ENCODE measurements at regions not wholly inside any gene's neighbourhood (a gene's known extent, or its start where the extent isn't known, plus 50 kb on each side); places are given as distances from the start of the nearest gene placed in this dataset.
"Not testable (repeated sequence)": the region's sequence is repeated elsewhere in the genome, so short reads cannot be mapped to it uniquely, and the experiment has no call there.

- H3K4me3 ChIP-seq (ENCODE audit: insufficient read length, low read depth), result no peak overlapping the region
- H3K9ac ChIP-seq (ENCODE audit: insufficient read length, low read depth), result no peak overlapping the region
- no peaks in the 10 kb centered on the region for H3K9me3 ChIP-seq (ENCODE audit: insufficient read depth, low read length)
- TF ChIP-seq ZNF274 (IDR thresholded peaks at IDR 0.05; ENCODE audit: low read depth, low read length) (no peak), YY1 (IDR thresholded peaks at IDR 0.05; ENCODE audit: insufficient read depth, insufficient read length) (no peak)
- H3K27me3 ChIP-seq (ENCODE audit: insufficient read depth, insufficient read length), result no peaks in the 10 kb centered on the region
- no peaks in the 10 kb centered on the region for H3K36me3 ChIP-seq (ENCODE audit: insufficient read depth, insufficient read length, low read length)
- DNase-seq (ENCODE audit: low read depth, low spot score), result no peak
- H3K4me1 ChIP-seq (ENCODE audit: insufficient read depth, insufficient read length), result no peaks in the 10 kb centered on the region
Measured at GRCh38 chr13:79937311-79937710, 403.6 kb downstream of the SPRY2 start.

- Histone ChIP-seq H3K4me1 (ENCODE audit: insufficient read depth, insufficient read length) (no peaks in the 10 kb centered on the region), H3K4me3 (ENCODE audit: insufficient read length, low read depth) (no peak overlapping the region), H3K36me3 (ENCODE audit: insufficient read depth, insufficient read length, low read length) (no peaks in the 10 kb centered on the region), H3K9me3 (ENCODE audit: insufficient read depth, low read length) (no peaks in the 10 kb centered on the region), H3K27me3 (ENCODE audit: insufficient read depth, insufficient read length) (no peaks in the 10 kb centered on the region), H3K9ac (ENCODE audit: insufficient read length, low read depth) (no peak overlapping the region)
- DNase-seq (ENCODE audit: low read depth, low spot score), result no peak
- TF ChIP-seq YY1 (IDR thresholded peaks at IDR 0.05; ENCODE audit: insufficient read depth, insufficient read length), result no peak
- TF ChIP-seq SUZ12 (IDR thresholded peaks at IDR 0.05; ENCODE audit: extremely low read depth, insufficient read depth, insufficient read length), result no peak
- no peak for TF ChIP-seq ZNF274 (IDR thresholded peaks at IDR 0.05; ENCODE audit: low read depth, low read length)
Measured at GRCh38 chr13:79936368-79937136, 404.4 kb downstream of the SPRY2 start.

GRCh38 chr13:79935121-79935520, 405.8 kb downstream of the SPRY2 start:
- Histone ChIP-seq H3K4me1 (ENCODE audit: insufficient read depth, insufficient read length) (no peaks in the 10 kb centered on the region), H3K9ac (ENCODE audit: insufficient read length, low read depth) (no peak overlapping the region), H3K36me3 (ENCODE audit: insufficient read depth, insufficient read length, low read length) (no peaks in the 10 kb centered on the region), H3K9me3 (ENCODE audit: insufficient read depth, low read length) (0 out of 2 replicates have a peak, but pooled peaks cover 3% of the 10 kb centered on the region), H3K27me3 (ENCODE audit: insufficient read depth, insufficient read length) (no peaks in the 10 kb centered on the region), H3K4me3 (ENCODE audit: insufficient read length, low read depth) (no peak overlapping the region)
- no peak for DNase-seq (ENCODE audit: low read depth, low spot score)
- TF ChIP-seq YY1 (IDR thresholded peaks at IDR 0.05; ENCODE audit: insufficient read depth, insufficient read length) (no peak), SUZ12 (IDR thresholded peaks at IDR 0.05; ENCODE audit: extremely low read depth, insufficient read depth, insufficient read length) (no peak), ZNF274 (IDR thresholded peaks at IDR 0.05; ENCODE audit: low read depth, low read length) (no peak)

GRCh38 chr13:79933389-79933788, 407.5 kb downstream of the SPRY2 start:
- Histone ChIP-seq H3K9ac (ENCODE audit: insufficient read length, low read depth) (no peak overlapping the region), H3K9me3 (ENCODE audit: insufficient read depth, low read length) (0 out of 2 replicates have a peak, but pooled peaks cover 3% of the 10 kb centered on the region), H3K27me3 (ENCODE audit: insufficient read depth, insufficient read length) (no peaks in the 10 kb centered on the region), H3K4me3 (ENCODE audit: insufficient read length, low read depth) (no peak overlapping the region), H3K4me1 (ENCODE audit: insufficient read depth, insufficient read length) (no peaks in the 10 kb centered on the region), H3K36me3 (ENCODE audit: insufficient read depth, insufficient read length, low read length) (no peaks in the 10 kb centered on the region)
- no peak for DNase-seq (ENCODE audit: low read depth, low spot score)
- no peak for TF ChIP-seq ZNF274 (IDR thresholded peaks at IDR 0.05; ENCODE audit: low read depth, low read length)
- no peak for TF ChIP-seq YY1 (IDR thresholded peaks at IDR 0.05; ENCODE audit: insufficient read depth, insufficient read length)
- TF ChIP-seq SUZ12 (IDR thresholded peaks at IDR 0.05; ENCODE audit: extremely low read depth, insufficient read depth, insufficient read length), result no peak

GRCh38 chr13:79932556-79932955, 408.4 kb downstream of the SPRY2 start:
- Histone ChIP-seq H3K4me1 (ENCODE audit: insufficient read depth, insufficient read length) (no peaks in the 10 kb centered on the region), H3K9me3 (ENCODE audit: insufficient read depth, low read length) (0 out of 2 replicates have a peak, but pooled peaks cover 3% of the 10 kb centered on the region), H3K27me3 (ENCODE audit: insufficient read depth, insufficient read length) (no peaks in the 10 kb centered on the region), H3K4me3 (ENCODE audit: insufficient read length, low read depth) (no peak overlapping the region), H3K9ac (ENCODE audit: insufficient read length, low read depth) (no peak overlapping the region), H3K36me3 (ENCODE audit: insufficient read depth, insufficient read length, low read length) (no peaks in the 10 kb centered on the region)
- DNase-seq (ENCODE audit: low read depth, low spot score), result no peak
- TF ChIP-seq SUZ12 (IDR thresholded peaks at IDR 0.05; ENCODE audit: extremely low read depth, insufficient read depth, insufficient read length) (no peak), ZNF274 (IDR thresholded peaks at IDR 0.05; ENCODE audit: low read depth, low read length) (no peak), YY1 (IDR thresholded peaks at IDR 0.05; ENCODE audit: insufficient read depth, insufficient read length) (no peak)

GRCh38 chr13:79923973-79924556, 416.9 kb downstream of the SPRY2 start:
- H3K4me3 ChIP-seq (ENCODE audit: insufficient read length, low read depth), result not testable (repeated sequence)

GRCh38 chr13:79919091-79919490, 421.8 kb downstream of the SPRY2 start:
- TF ChIP-seq SUZ12 (IDR thresholded peaks at IDR 0.05; ENCODE audit: extremely low read depth, insufficient read depth, insufficient read length) (no peak), ZNF274 (IDR thresholded peaks at IDR 0.05; ENCODE audit: low read depth, low read length) (no peak), YY1 (IDR thresholded peaks at IDR 0.05; ENCODE audit: insufficient read depth, insufficient read length) (no peak)
- H3K9ac ChIP-seq (ENCODE audit: insufficient read length, low read depth), result no peak overlapping the region
- H3K4me3 ChIP-seq (ENCODE audit: insufficient read length, low read depth), result no peak overlapping the region
- DNase-seq (ENCODE audit: low read depth, low spot score), result no peak
- H3K4me1 ChIP-seq (ENCODE audit: insufficient read depth, insufficient read length), result no peaks in the 10 kb centered on the region
- H3K9me3 ChIP-seq (ENCODE audit: insufficient read depth, low read length), result no peaks in the 10 kb centered on the region
- H3K36me3 ChIP-seq (ENCODE audit: insufficient read depth, insufficient read length, low read length), result no peaks in the 10 kb centered on the region
- H3K27me3 ChIP-seq (ENCODE audit: insufficient read depth, insufficient read length), result no peaks in the 10 kb centered on the region

More at GRCh38 chr13:79923973-79924556, 416.9 kb downstream of the SPRY2 start:
- not testable (repeated sequence) for H3K9ac ChIP-seq (ENCODE audit: insufficient read length, low read depth); H3K9me3 ChIP-seq (ENCODE audit: insufficient read depth, low read length); DNase-seq (ENCODE audit: low read depth, low spot score); H3K27me3 ChIP-seq (ENCODE audit: insufficient read depth, insufficient read length); H3K4me1 ChIP-seq (ENCODE audit: insufficient read depth, insufficient read length); H3K36me3 ChIP-seq (ENCODE audit: insufficient read depth, insufficient read length, low read length)
